Kidney (tissue), 13 donors: ENCODE measurements at regions not wholly inside any gene's neighbourhood (a gene's known extent, or its start where the extent isn't known, plus 50 kb on each side); places are given as distances from the start of the nearest gene placed in this dataset.

Experiments
- DNase-seq, 5 donors: peaks; one replicate each; pipeline ENCODE4 v3.0.0-alpha.2; 2013 to 2020
- FAIRE-seq: peaks from 2 replicates; lab custom pipeline; 2012; peaks lifted over from hg19 to GRCh38; lab: Jason Lieb, UNC
- H3K27ac ChIP-seq, 2 donors: one replicate each; pipeline ENCODE4 v1.7.0; 2013; ENCODE audit warnings: low read depth in 2 of 2, low read length in 2 of 2, inconsistent platforms in 1 of 2
- H3K27me3 ChIP-seq: one replicate; pipeline ENCODE4 v1.7.1; 2013; ENCODE audit warnings: low read length, inconsistent platforms; ENCODE audit not compliant: control insufficient read depth, insufficient read depth
- H3K36me3 ChIP-seq, 3 donors: one replicate each; pipeline versions ENCODE4 v1.7.0 to v1.7.1; 2013; ENCODE audit warnings: low read length in 3 of 3, control low read depth in 1 of 3, inconsistent platforms in 1 of 3; ENCODE audit not compliant: insufficient read depth in 3 of 3, control insufficient read depth in 2 of 3
- H3K4me1 ChIP-seq, 3 donors: one replicate each; pipeline versions ENCODE4 v1.7.0 to v1.7.1; 2013; ENCODE audit warnings: low read length in 3 of 3, inconsistent platforms in 1 of 3, low read depth in 1 of 3; ENCODE audit not compliant: control insufficient read depth in 2 of 3, insufficient read depth in 2 of 3
- H3K4me3 ChIP-seq, 3 donors: one replicate each; pipeline versions ENCODE4 v1.7.0 to v1.8.1; 2013; ENCODE audit warnings: low read length in 3 of 3, control low read depth in 1 of 3, inconsistent platforms in 1 of 3
- H3K9ac ChIP-seq, 3 donors: one replicate each; pipeline versions ENCODE4 v1.7.0 to v1.7.1; 2013; ENCODE audit warnings: low read length in 3 of 3, control low read depth in 1 of 3, inconsistent platforms in 1 of 3
- H3K9me3 ChIP-seq, 3 donors: one replicate each; pipeline versions ENCODE4 v1.7.0 to v1.7.1; 2013; ENCODE audit warnings: low read length in 3 of 3, control low read depth in 1 of 3, inconsistent platforms in 1 of 3; ENCODE audit not compliant: control insufficient read depth in 2 of 3, insufficient read depth in 1 of 3
- intact Hi-C: fragments of 100-400 bp; cut with DNase I; formaldehyde crosslinking; loops from one replicate; pipeline ENCODE4 v1.11.1; 2022
- TF ChIP-seq, protein P1 (sequence below): IDR thresholded peaks from 3 replicates; pipeline ENCODE4 v1.5.1; 2012; ENCODE audit warnings: mild to moderate bottlenecking, moderate library complexity, borderline replicate concordance; ENCODE audit not compliant: insufficient read depth; ENCODE audit errors: extremely low read depth
- donor health status: control.
- donor health status: control.
- donor health status: control.
- donor health status: control.
- donor health status: control.
- donor health status: DM: yes; HTN: yes; CAD: no.
- donor health status: Normal renal cell carcinoma (clear cell type).

DNA sequence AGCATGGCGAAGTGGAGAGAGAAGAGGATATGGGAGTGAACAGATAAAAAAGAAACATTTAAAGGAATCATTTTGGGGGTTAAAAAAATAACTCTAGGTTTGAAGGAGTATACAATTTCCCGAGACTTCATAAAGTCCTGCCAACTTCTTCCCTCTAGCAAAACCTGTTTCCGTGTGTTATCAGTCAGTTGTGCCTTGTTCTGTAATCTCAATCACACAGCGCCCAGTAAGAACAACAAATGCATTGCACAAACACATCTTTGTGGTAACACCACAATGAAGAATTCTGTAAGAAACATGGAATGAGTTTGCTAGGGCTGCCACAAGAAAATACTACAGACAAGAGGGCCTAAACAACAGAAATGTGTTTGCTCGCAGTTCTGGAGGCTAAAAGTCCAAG lies 144.7 kb upstream of the FUT8 start:
- Histone ChIP-seq H3K27ac (no peak overlapping the region), H3K4me1 (no peaks in the 10 kb centered on the region), H3K27me3 (no peaks in the 10 kb centered on the region), H3K9ac (no peak overlapping the region), H3K36me3 (no peaks in the 10 kb centered on the region), H3K9me3 (no peaks in the 10 kb centered on the region), H3K4me3 (no peak overlapping the region)
- TF ChIP-seq, protein P1, sequence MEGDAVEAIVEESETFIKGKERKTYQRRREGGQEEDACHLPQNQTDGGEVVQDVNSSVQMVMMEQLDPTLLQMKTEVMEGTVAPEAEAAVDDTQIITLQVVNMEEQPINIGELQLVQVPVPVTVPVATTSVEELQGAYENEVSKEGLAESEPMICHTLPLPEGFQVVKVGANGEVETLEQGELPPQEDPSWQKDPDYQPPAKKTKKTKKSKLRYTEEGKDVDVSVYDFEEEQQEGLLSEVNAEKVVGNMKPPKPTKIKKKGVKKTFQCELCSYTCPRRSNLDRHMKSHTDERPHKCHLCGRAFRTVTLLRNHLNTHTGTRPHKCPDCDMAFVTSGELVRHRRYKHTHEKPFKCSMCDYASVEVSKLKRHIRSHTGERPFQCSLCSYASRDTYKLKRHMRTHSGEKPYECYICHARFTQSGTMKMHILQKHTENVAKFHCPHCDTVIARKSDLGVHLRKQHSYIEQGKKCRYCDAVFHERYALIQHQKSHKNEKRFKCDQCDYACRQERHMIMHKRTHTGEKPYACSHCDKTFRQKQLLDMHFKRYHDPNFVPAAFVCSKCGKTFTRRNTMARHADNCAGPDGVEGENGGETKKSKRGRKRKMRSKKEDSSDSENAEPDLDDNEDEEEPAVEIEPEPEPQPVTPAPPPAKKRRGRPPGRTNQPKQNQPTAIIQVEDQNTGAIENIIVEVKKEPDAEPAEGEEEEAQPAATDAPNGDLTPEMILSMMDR, result no peak
- FAIRE-seq (no peak), DNase-seq (no peak)
- intact Hi-C loops, result no loop called here

DNA sequence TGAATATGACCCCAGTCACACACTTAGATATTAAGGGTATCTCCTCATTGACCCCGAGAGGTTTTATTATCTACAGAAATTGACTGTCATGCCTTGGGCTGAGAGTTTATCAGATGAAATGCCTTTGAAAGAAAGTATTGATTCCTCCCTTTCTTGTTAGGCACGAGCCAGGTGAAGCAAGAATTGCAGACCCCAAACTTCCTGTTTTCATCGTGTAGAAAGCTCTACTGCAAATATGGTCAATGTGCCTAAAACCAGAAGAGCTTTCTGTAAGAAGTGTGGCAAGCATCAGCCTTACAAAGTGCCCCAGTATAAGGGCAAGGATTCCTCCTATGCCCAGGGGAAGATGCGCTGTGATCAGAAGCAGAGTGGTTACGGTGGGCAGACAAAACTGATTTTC lies 143.9 kb upstream of the FUT8 start:
- no peak overlapping the region for H3K27ac ChIP-seq
- TF ChIP-seq, protein P1, result no peak
- intact Hi-C loops, result no loop called here

DNA sequence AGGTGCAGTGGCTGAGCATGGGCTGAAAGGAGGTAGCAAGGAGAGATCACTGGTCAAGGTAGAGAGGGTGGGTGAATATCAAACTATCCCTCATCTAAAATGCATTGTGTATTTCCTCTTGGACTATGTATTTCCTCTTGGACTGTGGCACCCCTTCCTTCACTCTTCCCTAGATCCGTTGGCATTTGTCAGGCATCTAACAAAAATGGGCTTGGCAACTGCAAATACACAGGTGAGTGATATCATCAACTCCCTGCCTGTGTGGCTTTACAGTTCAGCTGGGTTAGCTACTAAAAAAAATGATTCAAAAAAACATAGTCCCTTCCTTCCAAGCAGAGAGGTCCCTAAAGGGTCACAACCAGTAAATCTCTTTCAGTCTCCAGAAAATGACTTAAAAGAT lies 142.8 kb upstream of the FUT8 start:
- Histone ChIP-seq H3K4me3 (no peak overlapping the region), H3K9ac (no peak overlapping the region), H3K27me3 (no peaks in the 10 kb centered on the region), H3K36me3 (no peaks in the 10 kb centered on the region), H3K9me3 (no peaks in the 10 kb centered on the region), H3K4me1 (no peaks in the 10 kb centered on the region), H3K27ac (no peak overlapping the region)
- TF ChIP-seq, protein P1, result no peak
- FAIRE-seq, result no peak
- intact Hi-C loops, result no loop called here
- no peak for DNase-seq

More for the DNA sequence above, 143.9 kb upstream of the FUT8 start:
- Histone ChIP-seq H3K27me3 (no peaks in the 10 kb centered on the region), H3K4me1 (no peaks in the 10 kb centered on the region), H3K36me3 (no peaks in the 10 kb centered on the region), H3K4me3 (no peak overlapping the region), H3K9me3 (no peaks in the 10 kb centered on the region), H3K9ac (no peak overlapping the region)
- DNase-seq, result no peak
- FAIRE-seq, result no peak

DNA sequence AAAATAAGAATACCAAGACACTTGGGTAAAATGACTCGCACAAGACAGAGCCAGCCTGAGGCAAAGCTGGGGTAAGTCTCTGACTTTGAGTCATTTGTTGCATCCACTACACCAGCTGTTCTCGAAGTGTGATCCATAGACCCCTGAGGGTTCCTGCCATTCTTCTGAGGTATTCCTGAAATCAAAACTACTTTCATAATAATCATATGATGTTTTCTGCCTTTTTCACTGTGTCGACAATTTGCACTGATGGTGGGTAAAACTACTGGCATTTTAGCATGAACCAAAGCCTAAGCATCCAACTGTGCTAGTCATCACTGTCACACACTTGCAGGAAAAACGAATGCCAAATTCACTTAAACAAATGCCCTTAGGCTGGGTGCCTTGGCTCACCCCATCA lies 135.5 kb upstream of the FUT8 start:
- FAIRE-seq (no peak), DNase-seq (no peak)
- Histone ChIP-seq H3K9me3 (no peaks in the 10 kb centered on the region), H3K27ac (no peak overlapping the region), H3K4me1 (no peaks in the 10 kb centered on the region), H3K36me3 (no peaks in the 10 kb centered on the region), H3K27me3 (no peaks in the 10 kb centered on the region), H3K9ac (no peak overlapping the region), H3K4me3 (no peak overlapping the region)
- intact Hi-C loops, result no loop called here
- TF ChIP-seq, protein P1, result no peak
